HCT116 (cell line): ENCODE measurements at regions not wholly inside any gene's neighbourhood (a gene's known extent, or its start where the extent isn't known, plus 50 kb on each side); places are given as distances from the start of the nearest gene placed in this dataset.

ENCODE experiments used
- ATAC-seq: fragments of 200-7000 bp; cut with Tn5 transposase; 2 replicates; pipeline ENCODE4 v1.9.1; 2020; ENCODE audit warnings: mild to moderate bottlenecking, moderate library complexity
- BruUV-seq: library from RNA; stranded (reverse); fragments of 400-500 nt; replicated peaks from 2 replicates; lab custom pipeline; 2021; lab: Mats Ljungman, UMichigan
- CTCF ChIA-PET: fragments of 300-600 bp; sonication (Branson Sonifier 250); formaldehyde crosslinking; loops from one replicate; lab custom pipeline; 2021; ENCODE audit warnings: antibody characterized with exemption; lab: Charles Lee
- POLR2A ChIA-PET: fragments of 300-600, 350-600 bp; sonication (Branson Sonifier 250); formaldehyde crosslinking; loops from one replicate; lab custom pipeline; 2021; ENCODE audit warnings: antibody characterized with exemption; lab: Charles Lee
- RAD21 ChIA-PET, 2 experiments: fragments of 300-600 bp; sonication (Branson Sonifier 250); formaldehyde crosslinking; loops; one replicate each; lab custom pipeline; 2023; ENCODE audit warnings: low total read pairs in 2 of 2; ENCODE audit not compliant: uncharacterized antibody in 2 of 2, unreplicated experiment in 2 of 2, low non-redundant PET in 1 of 2; lab: Charles Lee
- DNase-seq: peaks from one replicate; pipeline ENCODE4 v3.0.0-alpha.2; 2010; ENCODE audit warnings: low read depth, low spot score
- H2AFZ ChIP-seq: fragments of 200-600 bp; shearing (Covaris generic), sonication (generic); 2 replicates; pipeline ENCODE4 v1.6.1; 2017; ENCODE audit warnings: low read depth, mixed run types, mixed read lengths, antibody characterized with exemption, low read length; ENCODE audit not compliant: poor library complexity, severe bottlenecking
- H3K27ac ChIP-seq: 2 replicates; pipeline ENCODE4 v1.5.1; 2012; ENCODE audit warnings: low read depth, low read length
- H3K27me3 ChIP-seq: fragments of 200-600 bp; sonication (generic); 2 replicates; pipeline ENCODE4 v1.6.1; 2016; ENCODE audit warnings: mixed run types, low read length, mixed read lengths; ENCODE audit not compliant: insufficient read depth
- H3K36me3 ChIP-seq, 2 experiments: fragments of 200-500 bp in 1 of 2; fragments of 200-600 bp in 1 of 2; sonication (Bioruptor generic) in 1 of 2; sonication (generic) in 1 of 2; 2 replicates each; pipeline versions ENCODE4 v1.5.1 to v1.6.1; 2014 to 2016; ENCODE audit warnings: low read length in 2 of 2, inconsistent platforms in 1 of 2, mixed read lengths in 1 of 2, mixed run types in 1 of 2; ENCODE audit not compliant: insufficient read depth in 2 of 2, control insufficient read depth in 1 of 2
- H3K4me1 ChIP-seq, 2 experiments: fragments of 200-600 bp in 1 of 2; sonication (generic) in 1 of 2; 2 replicates each; pipeline versions ENCODE4 v1.5.1 to v1.6.1; 2012 to 2017; ENCODE audit warnings: low read length in 2 of 2, inconsistent platforms in 1 of 2, mild to moderate bottlenecking in 1 of 2, mixed read lengths in 1 of 2, mixed run types in 1 of 2, moderate library complexity in 1 of 2; ENCODE audit not compliant: insufficient read depth in 2 of 2, control insufficient read depth in 1 of 2
- H3K4me2 ChIP-seq: fragments of 200-600 bp; sonication (generic); 2 replicates; pipeline ENCODE4 v1.6.1; 2017; ENCODE audit warnings: mixed run types, low read length, mixed read lengths
- H3K4me3 ChIP-seq, 2 experiments: fragments of 200-600 bp in 1 of 2; sonication (generic) in 1 of 2; replicated peaks in 1 of 2; 2 replicates each; pipeline ENCODE4 v1.5.1; 2011 to 2016; ENCODE audit warnings: low read length in 2 of 2, control low read depth in 1 of 2, low read depth in 1 of 2, mild to moderate bottlenecking in 1 of 2, mixed read lengths in 1 of 2, mixed run types in 1 of 2
- H3K79me2 ChIP-seq: fragments of 200-600 bp; sonication (generic); 2 replicates; pipeline ENCODE4 v1.6.1; 2017; ENCODE audit warnings: mild to moderate bottlenecking, mixed run types, low read length, moderate library complexity, mixed read lengths; ENCODE audit not compliant: insufficient read depth
- H3K9ac ChIP-seq: fragments of 200-600 bp; sonication (generic); 2 replicates; pipeline ENCODE4 v1.6.1; 2016; ENCODE audit warnings: low read length, mixed read lengths
- H3K9me2 ChIP-seq: fragments of 200-600 bp; sonication (generic), shearing (Covaris generic); 2 replicates; pipeline ENCODE4 v1.6.1; 2017; ENCODE audit warnings: mixed run types, mild to moderate bottlenecking, moderate library complexity; ENCODE audit not compliant: insufficient read depth
- H3K9me3 ChIP-seq, 2 experiments: fragments of 200-500 bp in 1 of 2; fragments of 200-600 bp in 1 of 2; sonication (Bioruptor generic) in 1 of 2; sonication (generic) in 1 of 2; 2 replicates each; pipeline ENCODE4 v1.6.1; 2014 to 2017; ENCODE audit warnings: low read length in 2 of 2, mixed read lengths in 2 of 2, inconsistent platforms in 1 of 2, low read depth in 1 of 2, mild to moderate bottlenecking in 1 of 2, mixed run types in 1 of 2, moderate library complexity in 1 of 2; ENCODE audit not compliant: control insufficient read depth in 1 of 2, insufficient read depth in 1 of 2
- H4K20me1 ChIP-seq: fragments of 200-600 bp; sonication (generic), shearing (Covaris generic); 2 replicates; pipeline ENCODE4 v1.6.1; 2017; ENCODE audit warnings: mixed run types, mild to moderate bottlenecking, moderate library complexity; ENCODE audit not compliant: insufficient read depth
- CEBPB ChIP-seq: IDR thresholded peaks from 2 replicates; pipeline ENCODE4 v1.6.1; 2012; ENCODE audit warnings: low read depth
- EZH2 ChIP-seq: fragments of 200-600 bp; sonication (generic); IDR thresholded peaks from 2 replicates; pipeline ENCODE4 v1.6.1; 2017; ENCODE audit warnings: antibody characterized with exemption, mixed run types
- EZH2phosphoT487 ChIP-seq: fragments of 200-600 bp; IDR thresholded peaks from 2 replicates; pipeline ENCODE4 v1.6.1; 2018; ENCODE audit warnings: antibody characterized with exemption, borderline replicate concordance
- JUND ChIP-seq: IDR thresholded peaks from 2 replicates; pipeline ENCODE4 v1.6.1; 2012
- POLR2AphosphoS5 ChIP-seq: IDR thresholded peaks from 2 replicates; pipeline ENCODE4 v1.6.1; 2011; ENCODE audit warnings: mild to moderate bottlenecking, low read depth, low read length, moderate library complexity
- RAD21 ChIP-seq: IDR thresholded peaks from 2 replicates; pipeline ENCODE4 v1.6.1; 2012; ENCODE audit warnings: low read depth, mild to moderate bottlenecking
- SP1 ChIP-seq: IDR thresholded peaks from 2 replicates; pipeline ENCODE4 v1.6.1; 2012; ENCODE audit warnings: low read depth
- YY1 ChIP-seq: IDR thresholded peaks from 2 replicates; pipeline ENCODE4 v1.6.1; 2011; ENCODE audit warnings: low read length, low read depth, moderate library complexity, mild to moderate bottlenecking; ENCODE audit not compliant: insufficient replicate concordance; ENCODE audit errors: extremely low read depth
- ZFX ChIP-seq: fragments of 450-650 bp; IDR thresholded peaks from 2 replicates; pipeline ENCODE4 v1.6.1; 2017
- intact Hi-C: fragments of 100-400 bp; cut with micrococcal nuclease; formaldehyde crosslinking; loops from 2 replicates; pipeline ENCODE4 v1.10.0; 2022
- TF ChIP-seq, protein P1 (sequence below): IDR thresholded peaks from 2 replicates; pipeline ENCODE4 v1.6.1; 2011; ENCODE audit warnings: mild to moderate bottlenecking, low read length, moderate library complexity; ENCODE audit not compliant: insufficient replicate concordance; ENCODE audit errors: extremely low read depth
- TF ChIP-seq, protein P2 (sequence below): IDR thresholded peaks from 2 replicates; pipeline ENCODE4 v1.6.1; 2012
- TF ChIP-seq, protein P3 (sequence below): IDR thresholded peaks from 2 replicates; pipeline ENCODE4 v1.6.1; 2012
- TF ChIP-seq, protein P4 (sequence below), 3 experiments: fragments of 200-600 bp in 1 of 3; sonication (generic) in 1 of 3; IDR thresholded peaks in 2 of 3; conservative IDR thresholded peaks in 1 of 3; 2 replicates each; pipeline ENCODE4 v1.5.1; 2012 to 2017; ENCODE audit warnings: low read depth in 2 of 3, low read length in 2 of 3, antibody characterized with exemption in 1 of 3, borderline replicate concordance in 1 of 3, control low read depth in 1 of 3, mild to moderate bottlenecking in 1 of 3, mixed read lengths in 1 of 3, mixed run types in 1 of 3, moderate library complexity in 1 of 3; ENCODE audit not compliant: insufficient read depth in 1 of 3

DNA sequence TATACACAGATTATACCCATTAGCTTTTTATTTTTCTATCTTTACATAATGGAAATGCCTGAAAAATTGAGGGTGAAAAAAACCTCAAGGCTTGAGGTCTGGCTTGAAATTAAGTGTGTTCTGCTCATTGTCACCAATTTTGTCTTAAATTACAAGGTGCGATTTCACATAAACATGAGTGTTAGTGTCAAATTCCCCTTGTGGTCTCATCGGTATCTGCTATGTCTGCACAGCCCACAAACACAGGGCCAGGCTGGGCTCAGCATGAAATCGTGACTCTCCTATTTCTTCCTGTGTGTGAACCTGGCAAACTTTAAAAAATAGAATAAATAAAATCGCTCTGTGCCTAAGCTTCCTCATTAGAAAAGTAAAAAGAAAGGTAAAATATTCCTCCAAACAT is 109.1 kb downstream of the CRLF2 start:
- intact Hi-C loops: no loop called here
- ATAC-seq: no peak
- no peaks in the 10 kb centered on the region for H3K9me3 ChIP-seq

More for the DNA sequence above, 109.1 kb downstream of the CRLF2 start:
- Histone ChIP-seq H3K79me2 (no peaks in the 10 kb centered on the region), H3K27ac (no peak overlapping the region), H4K20me1 (no peaks in the 10 kb centered on the region), H3K4me2 (no peak overlapping the region), H3K36me3 (no peaks in the 10 kb centered on the region), H3K9me2 (no peaks in the 10 kb centered on the region), H3K4me1 (no peaks in the 10 kb centered on the region), H3K4me3 (no peak overlapping the region), H3K27me3 (peaks cover 16% of the 10 kb centered on the region), H2AFZ (no peak overlapping the region), H3K9ac (no peak overlapping the region)
- POLR2A ChIA-PET: no interaction called here
- CTCF ChIA-PET: no interaction called here
- no TSS peak for BruUV-seq
- TF ChIP-seq, protein P1, sequence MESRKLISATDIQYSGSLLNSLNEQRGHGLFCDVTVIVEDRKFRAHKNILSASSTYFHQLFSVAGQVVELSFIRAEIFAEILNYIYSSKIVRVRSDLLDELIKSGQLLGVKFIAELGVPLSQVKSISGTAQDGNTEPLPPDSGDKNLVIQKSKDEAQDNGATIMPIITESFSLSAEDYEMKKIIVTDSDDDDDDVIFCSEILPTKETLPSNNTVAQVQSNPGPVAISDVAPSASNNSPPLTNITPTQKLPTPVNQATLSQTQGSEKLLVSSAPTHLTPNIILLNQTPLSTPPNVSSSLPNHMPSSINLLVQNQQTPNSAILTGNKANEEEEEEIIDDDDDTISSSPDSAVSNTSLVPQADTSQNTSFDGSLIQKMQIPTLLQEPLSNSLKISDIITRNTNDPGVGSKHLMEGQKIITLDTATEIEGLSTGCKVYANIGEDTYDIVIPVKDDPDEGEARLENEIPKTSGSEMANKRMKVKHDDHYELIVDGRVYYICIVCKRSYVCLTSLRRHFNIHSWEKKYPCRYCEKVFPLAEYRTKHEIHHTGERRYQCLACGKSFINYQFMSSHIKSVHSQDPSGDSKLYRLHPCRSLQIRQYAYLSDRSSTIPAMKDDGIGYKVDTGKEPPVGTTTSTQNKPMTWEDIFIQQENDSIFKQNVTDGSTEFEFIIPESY: no peak
- TF ChIP-seq EZH2 (no peak), ZFX (no peak), EZH2phosphoT487 (no peak), RAD21 (no peak), SP1 (no peak), CEBPB (no peak), POLR2AphosphoS5 (no peak), JUND (no peak), YY1 (no peak)
- TF ChIP-seq, protein P2, sequence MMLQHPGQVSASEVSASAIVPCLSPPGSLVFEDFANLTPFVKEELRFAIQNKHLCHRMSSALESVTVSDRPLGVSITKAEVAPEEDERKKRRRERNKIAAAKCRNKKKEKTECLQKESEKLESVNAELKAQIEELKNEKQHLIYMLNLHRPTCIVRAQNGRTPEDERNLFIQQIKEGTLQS: no peak
- TF ChIP-seq, protein P3, sequence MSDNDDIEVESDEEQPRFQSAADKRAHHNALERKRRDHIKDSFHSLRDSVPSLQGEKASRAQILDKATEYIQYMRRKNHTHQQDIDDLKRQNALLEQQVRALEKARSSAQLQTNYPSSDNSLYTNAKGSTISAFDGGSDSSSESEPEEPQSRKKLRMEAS: no peak
- TF ChIP-seq, protein P4, sequence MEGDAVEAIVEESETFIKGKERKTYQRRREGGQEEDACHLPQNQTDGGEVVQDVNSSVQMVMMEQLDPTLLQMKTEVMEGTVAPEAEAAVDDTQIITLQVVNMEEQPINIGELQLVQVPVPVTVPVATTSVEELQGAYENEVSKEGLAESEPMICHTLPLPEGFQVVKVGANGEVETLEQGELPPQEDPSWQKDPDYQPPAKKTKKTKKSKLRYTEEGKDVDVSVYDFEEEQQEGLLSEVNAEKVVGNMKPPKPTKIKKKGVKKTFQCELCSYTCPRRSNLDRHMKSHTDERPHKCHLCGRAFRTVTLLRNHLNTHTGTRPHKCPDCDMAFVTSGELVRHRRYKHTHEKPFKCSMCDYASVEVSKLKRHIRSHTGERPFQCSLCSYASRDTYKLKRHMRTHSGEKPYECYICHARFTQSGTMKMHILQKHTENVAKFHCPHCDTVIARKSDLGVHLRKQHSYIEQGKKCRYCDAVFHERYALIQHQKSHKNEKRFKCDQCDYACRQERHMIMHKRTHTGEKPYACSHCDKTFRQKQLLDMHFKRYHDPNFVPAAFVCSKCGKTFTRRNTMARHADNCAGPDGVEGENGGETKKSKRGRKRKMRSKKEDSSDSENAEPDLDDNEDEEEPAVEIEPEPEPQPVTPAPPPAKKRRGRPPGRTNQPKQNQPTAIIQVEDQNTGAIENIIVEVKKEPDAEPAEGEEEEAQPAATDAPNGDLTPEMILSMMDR (IDR thresholded peaks at IDR 0.05 in 2 of 3, conservative IDR thresholded peaks at IDR 0.05 in 1 of 3; ENCODE audit: borderline replicate concordance in 1 of 3, insufficient read depth in 1 of 3, low read depth in 2 of 3, low read length in 2 of 3): no peak
- no peak for DNase-seq
- RAD21 ChIA-PET: no interaction called here
